ENCODE measurements at regions not wholly inside any gene's neighbourhood (a gene's known extent, or its start where the extent isn't known, plus 50 kb on each side); places are given as distances from the start of the nearest gene placed in this dataset.

DNA sequence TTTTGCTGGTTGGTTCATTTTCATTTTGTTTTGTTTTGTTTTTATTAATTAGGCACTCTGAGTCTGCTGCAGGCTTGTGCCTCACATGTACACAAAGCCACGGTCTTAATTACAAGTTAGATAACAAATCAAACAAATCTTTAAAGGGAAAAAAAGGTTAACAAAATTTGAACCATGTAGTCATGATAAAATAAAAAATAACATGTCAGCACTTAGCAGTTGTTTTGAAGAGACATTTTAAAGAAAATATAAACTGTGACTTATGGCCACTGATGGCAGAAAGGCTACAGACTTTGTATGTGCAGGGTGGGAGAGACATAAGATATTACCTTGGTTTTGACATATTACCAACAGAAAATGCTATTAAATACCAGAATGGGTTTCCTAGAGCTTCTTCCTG, 1035.4 kb downstream of the TUSC7 start:
- TF ChIP-seq, protein P1, sequence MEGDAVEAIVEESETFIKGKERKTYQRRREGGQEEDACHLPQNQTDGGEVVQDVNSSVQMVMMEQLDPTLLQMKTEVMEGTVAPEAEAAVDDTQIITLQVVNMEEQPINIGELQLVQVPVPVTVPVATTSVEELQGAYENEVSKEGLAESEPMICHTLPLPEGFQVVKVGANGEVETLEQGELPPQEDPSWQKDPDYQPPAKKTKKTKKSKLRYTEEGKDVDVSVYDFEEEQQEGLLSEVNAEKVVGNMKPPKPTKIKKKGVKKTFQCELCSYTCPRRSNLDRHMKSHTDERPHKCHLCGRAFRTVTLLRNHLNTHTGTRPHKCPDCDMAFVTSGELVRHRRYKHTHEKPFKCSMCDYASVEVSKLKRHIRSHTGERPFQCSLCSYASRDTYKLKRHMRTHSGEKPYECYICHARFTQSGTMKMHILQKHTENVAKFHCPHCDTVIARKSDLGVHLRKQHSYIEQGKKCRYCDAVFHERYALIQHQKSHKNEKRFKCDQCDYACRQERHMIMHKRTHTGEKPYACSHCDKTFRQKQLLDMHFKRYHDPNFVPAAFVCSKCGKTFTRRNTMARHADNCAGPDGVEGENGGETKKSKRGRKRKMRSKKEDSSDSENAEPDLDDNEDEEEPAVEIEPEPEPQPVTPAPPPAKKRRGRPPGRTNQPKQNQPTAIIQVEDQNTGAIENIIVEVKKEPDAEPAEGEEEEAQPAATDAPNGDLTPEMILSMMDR (IDR thresholded peaks at IDR 0.05), result no peak
- no peak for TF ChIP-seq POLR2A (IDR thresholded peaks at IDR 0.05)

All from Peyer's patch (tissue), 4 donors.